ENCODE measurements at regions not wholly inside any gene's neighbourhood (a gene's known extent, or its start where the extent isn't known, plus 50 kb on each side); places are given as distances from the start of the nearest gene placed in this dataset.

GRCh38 chr20:19958219-19958618 lies 58.9 kb upstream of the NAA20 start:
- TF ChIP-seq CTCF (IDR thresholded peaks at IDR 0.05) (no peak), POLR2A (IDR thresholded peaks at IDR 0.05) (no peak)

Data from heart left ventricle (tissue), 13 donors.